ENCODE measurements at regions not wholly inside any gene's neighbourhood (a gene's known extent, or its start where the extent isn't known, plus 50 kb on each side); places are given as distances from the start of the nearest gene placed in this dataset.

- TF ChIP-seq CTCF (conservative IDR thresholded peaks at IDR 0.05; ENCODE audit: low read depth, low read length) (no peak), EZH2 (IDR thresholded peaks at IDR 0.05; ENCODE audit: borderline replicate concordance, low read depth, low read length, poor library complexity, severe bottlenecking) (no peak)
Observed at GRCh38 chr4:181757910-181758660, 485.1 kb upstream of the TENM3 start.
